Right atrium auricular region (tissue), 2 donors: ENCODE measurements at regions not wholly inside any gene's neighbourhood (a gene's known extent, or its start where the extent isn't known, plus 50 kb on each side); places are given as distances from the start of the nearest gene placed in this dataset.

Experiments
- DNase-seq: peaks from one replicate; pipeline ENCODE4 v3.0.0-alpha.2; 2019; ENCODE audit warnings: low spot score
- H3K27ac ChIP-seq, 2 donors: fragments of 200-600 bp; sonication (generic); 1 replicate in 1 of 2; 2 replicates in 1 of 2; pipeline ENCODE4 v1.5.1; 2016 to 2019
- H3K27me3 ChIP-seq, 2 donors: fragments of 200-600 bp; sonication (generic); one replicate each; pipeline versions ENCODE4 v1.5.1 to v1.6.0; 2017 to 2019
- H3K36me3 ChIP-seq: fragments of 200-600 bp; sonication (generic); one replicate; pipeline ENCODE4 v1.5.1; 2016
- H3K4me1 ChIP-seq, 2 donors: fragments of 200-600 bp; sonication (generic); one replicate each; pipeline versions ENCODE4 v1.5.1 to v1.6.0; 2017 to 2019
- H3K4me3 ChIP-seq, 2 donors: fragments of 200-600 bp; sonication (generic); 1 replicate in 1 of 2; 2 replicates in 1 of 2; pipeline ENCODE4 v1.5.1; 2017 to 2019; ENCODE audit warnings: mild to moderate bottlenecking in 1 of 2, moderate library complexity in 1 of 2
- H3K9me3 ChIP-seq, 2 donors: fragments of 200-600 bp; sonication (generic); one replicate each; pipeline ENCODE4 v1.5.1; 2019
- TF ChIP-seq, protein P1 (sequence below), 2 donors: fragments of 200-600 bp; sonication (generic); IDR thresholded peaks; one replicate each; pipeline ENCODE4 v1.5.1; 2019; ENCODE audit warnings: antibody characterized with exemption in 2 of 2

DNA sequence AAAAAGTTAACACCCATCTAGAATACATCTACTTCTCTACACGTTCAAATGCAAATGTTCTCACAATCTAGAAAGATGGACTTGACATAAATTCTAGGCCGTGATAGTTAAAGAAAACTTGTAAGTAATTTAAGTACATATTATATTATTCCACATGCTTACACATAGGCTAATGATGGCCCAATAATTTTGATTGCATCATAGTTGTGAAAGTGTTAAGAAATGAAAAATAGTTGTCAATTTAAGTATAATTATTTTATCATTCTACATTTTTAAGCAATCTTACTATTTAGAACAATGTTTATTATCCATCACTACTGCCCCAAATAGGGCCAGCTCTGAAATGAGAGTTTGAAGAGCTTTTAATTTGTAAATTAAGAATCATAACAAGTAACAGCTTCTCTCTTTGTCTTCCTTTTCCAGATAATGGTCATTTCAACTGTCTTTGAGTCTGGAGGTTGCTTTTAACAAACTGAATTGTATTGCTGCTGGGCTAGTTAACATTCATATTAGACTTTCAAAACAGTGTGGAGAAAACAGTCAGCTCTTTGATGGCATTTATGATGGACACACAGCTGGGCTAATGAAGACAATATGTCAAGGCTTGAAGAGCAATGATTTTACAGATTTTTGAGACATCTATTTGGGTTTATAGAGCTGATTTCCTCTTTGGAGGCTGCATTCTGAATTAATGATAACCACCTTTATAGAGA is 246.1 kb upstream of the KCNH8 start:
- Histone ChIP-seq H3K36me3 (no peaks in the 10 kb centered on the region), H3K27ac (no peak overlapping the region), H3K4me1 (no peaks in the 10 kb centered on the region), H3K9me3 (no peaks in the 10 kb centered on the region), H3K4me3 (no peak overlapping the region), H3K27me3 (no peaks in the 10 kb centered on the region)
- DNase-seq, result no peak
- TF ChIP-seq, protein P1, sequence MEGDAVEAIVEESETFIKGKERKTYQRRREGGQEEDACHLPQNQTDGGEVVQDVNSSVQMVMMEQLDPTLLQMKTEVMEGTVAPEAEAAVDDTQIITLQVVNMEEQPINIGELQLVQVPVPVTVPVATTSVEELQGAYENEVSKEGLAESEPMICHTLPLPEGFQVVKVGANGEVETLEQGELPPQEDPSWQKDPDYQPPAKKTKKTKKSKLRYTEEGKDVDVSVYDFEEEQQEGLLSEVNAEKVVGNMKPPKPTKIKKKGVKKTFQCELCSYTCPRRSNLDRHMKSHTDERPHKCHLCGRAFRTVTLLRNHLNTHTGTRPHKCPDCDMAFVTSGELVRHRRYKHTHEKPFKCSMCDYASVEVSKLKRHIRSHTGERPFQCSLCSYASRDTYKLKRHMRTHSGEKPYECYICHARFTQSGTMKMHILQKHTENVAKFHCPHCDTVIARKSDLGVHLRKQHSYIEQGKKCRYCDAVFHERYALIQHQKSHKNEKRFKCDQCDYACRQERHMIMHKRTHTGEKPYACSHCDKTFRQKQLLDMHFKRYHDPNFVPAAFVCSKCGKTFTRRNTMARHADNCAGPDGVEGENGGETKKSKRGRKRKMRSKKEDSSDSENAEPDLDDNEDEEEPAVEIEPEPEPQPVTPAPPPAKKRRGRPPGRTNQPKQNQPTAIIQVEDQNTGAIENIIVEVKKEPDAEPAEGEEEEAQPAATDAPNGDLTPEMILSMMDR (IDR thresholded peaks at IDR 0.05), result no peak

DNA sequence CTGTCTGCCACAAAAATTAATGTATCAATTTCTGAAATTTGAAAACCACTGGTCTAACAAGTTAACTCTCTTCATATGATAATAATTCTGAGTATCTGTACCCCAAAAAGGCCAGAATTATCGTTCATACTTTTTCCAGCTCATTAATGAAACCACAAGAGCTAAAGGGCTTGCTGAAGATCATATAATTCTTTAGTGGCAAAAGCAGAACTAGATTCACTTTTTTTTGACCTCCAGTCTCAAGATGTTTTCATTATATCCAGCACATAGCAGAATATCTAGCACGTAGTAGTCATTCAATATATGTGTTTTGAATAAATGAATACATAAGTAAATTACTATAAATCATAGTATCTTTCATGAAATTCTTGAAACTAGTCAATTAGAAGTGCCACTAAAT is 246.7 kb upstream of the KCNH8 start:
- TF ChIP-seq, protein P1 (IDR thresholded peaks at IDR 0.05), result no peak
- DNase-seq, result no peak
- Histone ChIP-seq H3K36me3 (no peaks in the 10 kb centered on the region), H3K9me3 (no peaks in the 10 kb centered on the region), H3K27ac (no peak overlapping the region), H3K4me3 (no peak overlapping the region), H3K27me3 (no peaks in the 10 kb centered on the region), H3K4me1 (no peaks in the 10 kb centered on the region)

DNA sequence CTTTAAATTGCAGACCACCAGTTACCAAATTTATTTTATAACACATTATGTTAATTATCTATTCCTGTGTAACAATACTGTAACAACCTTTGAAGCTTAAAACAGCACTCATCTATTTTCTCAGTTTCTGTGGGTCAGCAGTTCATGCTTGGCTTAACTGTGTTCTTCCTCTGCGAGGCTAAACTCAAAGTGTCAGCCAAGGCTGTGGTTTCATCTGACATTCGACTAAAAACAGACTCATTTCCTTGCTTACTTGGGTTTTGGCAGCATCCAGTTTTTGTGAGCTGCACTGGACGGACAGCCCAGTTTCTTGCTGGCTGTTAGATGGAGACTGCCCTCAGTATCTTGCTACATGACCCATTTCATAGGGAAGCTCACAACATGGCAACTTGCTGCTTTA is 247.3 kb upstream of the KCNH8 start:
- Histone ChIP-seq H3K36me3 (no peaks in the 10 kb centered on the region), H3K4me1 (no peaks in the 10 kb centered on the region), H3K27me3 (no peaks in the 10 kb centered on the region), H3K27ac (no peak overlapping the region), H3K4me3 (no peak overlapping the region), H3K9me3 (no peaks in the 10 kb centered on the region)
- DNase-seq, result no peak
- TF ChIP-seq, protein P1 (IDR thresholded peaks at IDR 0.05), result no peak

- Histone ChIP-seq H3K27me3 (no peaks in the 10 kb centered on the region), H3K9me3 (no peaks in the 10 kb centered on the region), H3K4me3 (no peak overlapping the region), H3K36me3 (no peaks in the 10 kb centered on the region), H3K4me1 (no peaks in the 10 kb centered on the region), H3K27ac (no peak overlapping the region)
- TF ChIP-seq, protein P1 (IDR thresholded peaks at IDR 0.05), result no peak
- DNase-seq, result no peak
These were observed 249.4 kb upstream of the KCNH8 start for GRCh38 chr3:18898911-18899310.

GRCh38 chr3:18892756-18893155 is 255.6 kb upstream of the KCNH8 start:
- H3K27me3 ChIP-seq, result no peaks in the 10 kb centered on the region
- no peak for DNase-seq
- TF ChIP-seq, protein P1 (IDR thresholded peaks at IDR 0.05), result no peak
- no peak overlapping the region for H3K4me3 ChIP-seq
- no peaks in the 10 kb centered on the region for H3K36me3 ChIP-seq
- no peaks in the 10 kb centered on the region for H3K9me3 ChIP-seq
- H3K27ac ChIP-seq, result no peak overlapping the region
- no peaks in the 10 kb centered on the region for H3K4me1 ChIP-seq

- no peak overlapping the region for H3K27ac ChIP-seq
- DNase-seq, result no peak
- H3K4me1 ChIP-seq, result no peaks in the 10 kb centered on the region
- H3K36me3 ChIP-seq, result no peaks in the 10 kb centered on the region
- H3K4me3 ChIP-seq, result no peak overlapping the region
- H3K27me3 ChIP-seq, result no peaks in the 10 kb centered on the region
- TF ChIP-seq, protein P1 (IDR thresholded peaks at IDR 0.05), result no peak
- H3K9me3 ChIP-seq, result no peaks in the 10 kb centered on the region
These were observed 256.3 kb upstream of the KCNH8 start for GRCh38 chr3:18892047-18892446.
